GM19035 (cell line): ENCODE measurements at regions not wholly inside any gene's neighbourhood (a gene's known extent, or its start where the extent isn't known, plus 50 kb on each side); places are given as distances from the start of the nearest gene placed in this dataset.

Experiments
- ATAC-seq: cut with Tn5 transposase; IDR thresholded peaks from one replicate; pipeline ENCODE4 v1.9.1; 2021; ENCODE audit not compliant: unreplicated experiment

- ATAC-seq: no peak
These were observed 193.9 kb downstream of the FIGN start for GRCh38 chr2:163541943-163542342.

DNA sequence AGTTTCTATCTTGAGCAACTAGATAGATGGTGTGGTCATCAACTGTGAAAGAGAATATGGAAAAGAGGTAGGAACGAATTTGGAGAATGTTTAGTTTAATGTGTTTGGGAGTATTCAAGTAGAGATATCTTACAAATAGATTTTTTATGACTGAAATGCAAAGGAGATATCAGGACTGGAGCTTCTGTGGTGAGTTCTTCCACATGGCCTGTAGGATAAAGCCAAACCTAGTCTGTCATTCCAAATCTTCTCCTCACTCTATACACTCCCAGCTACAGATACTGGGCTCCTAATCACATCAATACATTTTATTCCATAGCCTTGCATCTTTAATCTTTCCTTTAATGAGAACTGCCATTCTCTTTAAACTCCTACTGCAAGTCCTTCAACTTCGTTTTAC, 194.3 kb downstream of the FIGN start:
- ATAC-seq: no peak

DNA sequence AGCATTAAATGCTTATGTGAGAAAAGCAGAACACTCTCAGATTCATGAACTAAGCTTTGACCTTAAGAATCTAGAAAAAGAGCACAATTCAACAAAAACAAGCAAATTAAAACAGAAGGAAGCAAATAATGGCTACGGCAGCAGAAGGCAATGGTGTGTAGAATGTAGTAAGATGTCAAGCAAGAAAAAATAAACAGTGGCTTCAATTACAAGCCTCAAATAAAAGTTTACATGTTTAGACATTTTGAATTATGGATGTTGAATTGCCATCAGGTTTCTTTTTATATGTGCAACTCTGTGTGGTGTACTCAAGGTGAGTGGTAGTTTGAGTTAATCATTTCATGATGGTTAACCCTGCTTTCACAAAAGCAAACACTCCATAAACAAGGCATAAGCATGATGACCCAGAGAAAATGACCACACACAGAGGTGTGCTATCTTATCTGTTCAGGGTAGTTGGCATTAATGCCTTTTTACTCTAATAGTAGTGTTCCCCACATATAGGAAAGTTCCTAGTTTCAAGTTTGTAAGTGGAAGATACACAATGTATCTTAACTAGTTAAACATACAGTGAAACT, 207.1 kb downstream of the FIGN start:
- no peak for ATAC-seq

DNA sequence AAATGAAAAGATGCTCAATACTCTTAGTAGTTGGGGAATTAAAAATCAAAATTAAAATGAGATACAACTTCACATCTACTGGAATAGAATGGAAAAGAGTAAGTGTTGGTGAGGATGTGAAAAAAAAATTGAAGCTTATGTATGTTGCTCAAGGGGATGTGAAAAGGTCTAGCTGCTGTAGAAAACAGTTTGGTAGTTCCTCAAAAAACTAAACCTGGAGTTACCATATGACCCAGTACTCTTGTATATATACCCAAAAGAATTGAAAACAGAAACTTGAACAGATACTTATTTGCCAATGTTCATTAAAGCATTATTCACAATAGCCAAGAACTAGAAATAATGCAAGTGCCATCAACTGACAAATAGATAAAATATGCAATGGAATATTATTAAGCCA, 208.4 kb downstream of the FIGN start:
- ATAC-seq: no peak

GRCh38 chr2:163518762-163519161, 217.0 kb downstream of the FIGN start:
- ATAC-seq: no peak

DNA sequence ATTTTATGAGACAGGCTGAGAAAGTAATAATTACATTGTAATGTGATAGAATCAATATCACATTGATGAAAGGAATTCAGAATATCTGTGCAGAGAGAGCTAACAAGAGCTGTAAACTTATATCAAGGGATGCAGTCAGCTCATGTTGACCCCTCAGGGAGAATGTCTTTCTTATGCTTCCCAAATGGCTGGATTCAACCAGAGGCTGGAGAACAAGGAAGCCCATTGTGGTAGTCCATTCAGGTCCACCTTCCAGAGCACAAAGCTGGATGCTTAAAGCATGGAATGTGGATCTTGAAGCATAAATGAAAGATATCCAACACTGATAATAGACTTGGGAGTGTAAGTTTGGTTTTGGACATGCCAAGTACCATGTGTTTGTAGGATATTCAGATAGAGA, 220.0 kb downstream of the FIGN start:
- ATAC-seq: no peak

DNA sequence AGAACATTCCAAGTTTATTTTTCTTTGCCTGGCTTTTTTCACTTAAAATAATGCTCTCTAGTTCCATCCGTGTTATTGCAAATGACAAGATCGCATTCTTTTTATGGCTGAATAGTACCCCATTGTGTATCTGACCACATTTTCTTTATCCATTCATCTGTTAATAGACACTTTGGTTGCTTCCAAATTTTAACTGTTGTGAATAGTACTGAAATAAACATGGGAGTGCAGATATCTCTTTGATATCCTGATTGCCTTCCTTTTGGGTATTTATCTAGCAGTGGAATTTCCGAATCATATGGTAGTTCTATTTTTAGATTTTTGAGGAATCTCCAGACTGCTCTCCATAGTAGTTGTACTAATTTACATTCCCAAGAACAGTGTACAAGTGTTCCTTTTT, 230.5 kb downstream of the FIGN start:
- no peak for ATAC-seq

GRCh38 chr2:163493359-163494298, 242.2 kb downstream of the FIGN start:
- ATAC-seq: no peak

DNA sequence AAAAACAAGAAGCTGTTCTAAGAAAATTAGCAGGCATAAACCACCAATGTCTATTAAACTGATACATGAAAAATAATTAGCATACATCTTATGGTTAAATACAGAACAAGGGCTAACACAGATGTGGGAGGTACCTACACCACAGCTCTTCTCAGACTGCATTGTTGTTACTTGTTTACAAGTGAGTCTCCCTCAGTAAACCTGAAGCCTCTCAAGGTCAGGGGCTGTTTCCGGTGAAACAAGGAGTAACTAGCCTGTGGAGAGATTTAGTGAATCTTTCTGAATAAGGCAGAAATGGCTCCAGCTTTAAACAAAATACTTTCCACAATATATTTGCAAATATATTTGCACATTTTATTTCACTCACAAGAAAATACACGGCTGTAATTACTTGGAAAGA, 244.0 kb downstream of the FIGN start:
- ATAC-seq: no peak

DNA sequence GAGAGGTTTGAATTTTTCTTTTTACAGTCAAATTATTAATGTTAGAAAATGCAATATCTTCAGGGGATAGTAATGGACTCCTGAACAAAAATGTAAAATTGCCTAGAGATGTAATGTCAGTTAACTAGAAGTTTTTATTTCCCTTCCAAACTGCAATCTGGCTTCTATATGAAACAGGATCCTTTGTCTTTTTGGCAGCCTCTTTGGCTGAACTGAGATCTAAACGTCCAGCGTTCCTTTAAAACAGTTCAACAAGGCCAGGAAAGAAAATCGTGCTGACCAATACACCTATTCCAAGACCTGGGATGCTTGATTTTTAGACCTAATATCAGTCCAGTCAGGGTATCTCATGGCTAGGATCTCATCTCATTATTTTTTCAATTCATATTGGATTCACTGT, 245.5 kb downstream of the FIGN start:
- no peak for ATAC-seq

- no peak for ATAC-seq
These were observed 254.3 kb downstream of the FIGN start for GRCh38 chr2:163481515-163481914.

DNA sequence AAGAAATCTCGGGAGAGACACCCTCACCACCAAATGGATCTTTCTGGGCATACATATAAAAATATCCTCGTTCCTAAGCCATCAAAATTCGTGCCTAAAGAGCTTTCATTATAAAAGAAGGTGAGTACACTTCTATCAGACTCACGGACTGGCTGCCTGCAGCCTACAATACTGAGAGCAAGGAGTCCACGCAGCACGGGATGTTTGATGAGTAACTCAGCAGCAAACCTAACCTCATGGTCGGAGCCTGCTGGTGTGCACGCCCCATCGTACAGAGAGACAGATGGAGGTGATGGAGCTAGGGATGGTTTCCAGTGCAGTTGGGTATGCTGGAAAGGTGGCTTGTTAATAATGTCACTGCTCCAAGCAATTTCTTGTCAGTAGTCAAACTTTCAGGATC, 256.2 kb downstream of the FIGN start:
- no peak for ATAC-seq

- ATAC-seq: no peak
These were observed 260.0 kb downstream of the FIGN start for GRCh38 chr2:163475815-163476214.

GRCh38 chr2:163474889-163475288, 260.9 kb downstream of the FIGN start:
- no peak for ATAC-seq

- no peak for ATAC-seq
These were observed 261.5 kb downstream of the FIGN start for GRCh38 chr2:163474319-163474744.

- ATAC-seq: no peak
These were observed 263.9 kb downstream of the FIGN start for GRCh38 chr2:163471947-163472346.

DNA sequence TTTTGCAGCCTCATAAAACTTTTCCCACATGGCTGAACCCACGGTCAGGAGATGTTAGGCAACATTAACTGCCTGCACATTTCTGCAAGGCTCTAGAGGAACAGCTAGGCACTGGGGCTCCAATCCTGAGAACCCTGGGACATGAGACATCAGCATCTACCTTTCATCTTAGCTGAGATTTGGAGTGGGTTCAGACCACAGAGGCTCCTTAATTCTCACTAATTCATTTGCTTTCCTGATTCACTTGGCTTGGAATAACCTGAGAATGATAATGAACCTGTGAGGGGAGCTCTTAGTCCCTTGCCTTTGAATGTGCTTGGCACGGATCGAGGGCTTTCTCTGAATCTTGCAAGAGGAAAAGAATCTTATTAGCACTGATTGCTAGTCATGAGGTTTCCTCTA, 266.2 kb downstream of the FIGN start:
- no peak for ATAC-seq

- no peak for ATAC-seq
These were observed 268.6 kb downstream of the FIGN start for GRCh38 chr2:163467251-163467630.

GRCh38 chr2:163466331-163467250, 269.2 kb downstream of the FIGN start:
- no peak for ATAC-seq

DNA sequence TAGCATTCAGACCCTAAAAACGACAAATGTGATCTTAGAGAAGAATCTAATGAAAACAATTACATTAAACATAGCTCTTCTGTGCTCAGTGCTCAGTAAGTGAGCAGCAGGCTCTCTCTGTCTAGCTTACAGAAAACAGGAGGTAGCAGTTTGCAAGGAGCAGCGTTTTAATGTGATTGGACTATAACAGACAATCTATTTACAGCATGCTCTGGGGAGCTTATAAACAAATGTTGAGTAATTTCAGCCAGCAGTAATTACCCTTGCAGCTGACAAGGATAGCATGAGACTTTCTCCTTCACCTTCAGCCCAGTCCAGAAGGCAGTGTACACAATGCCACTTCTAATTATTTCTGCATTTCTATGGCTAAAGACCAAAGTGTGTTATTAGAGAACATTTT, 270.4 kb downstream of the FIGN start:
- no peak for ATAC-seq

GRCh38 chr2:163463411-163463810, 272.4 kb downstream of the FIGN start:
- ATAC-seq: no peak

DNA sequence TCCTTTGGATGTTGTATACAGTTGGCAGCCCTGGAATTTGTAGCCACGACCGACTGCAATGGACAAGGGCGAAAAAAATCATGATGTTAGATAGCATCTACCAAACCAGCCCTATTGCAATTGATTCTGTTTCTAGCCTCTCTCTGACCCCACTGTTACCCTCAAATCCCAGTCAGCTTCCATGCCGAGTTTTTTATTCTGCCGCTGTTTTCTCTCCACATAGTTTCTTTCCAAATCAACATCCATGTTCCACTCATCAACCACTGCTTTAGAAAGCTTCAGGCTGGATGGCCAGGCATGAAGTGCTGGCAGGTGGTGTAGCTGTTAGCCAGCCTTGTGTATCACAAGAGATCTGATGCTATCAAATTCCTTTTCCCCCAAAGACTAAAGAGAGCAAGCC, 272.8 kb downstream of the FIGN start:
- ATAC-seq: no peak
